ENCODE measurements at regions not wholly inside any gene's neighbourhood (a gene's known extent, or its start where the extent isn't known, plus 50 kb on each side); places are given as distances from the start of the nearest gene placed in this dataset.

DNA sequence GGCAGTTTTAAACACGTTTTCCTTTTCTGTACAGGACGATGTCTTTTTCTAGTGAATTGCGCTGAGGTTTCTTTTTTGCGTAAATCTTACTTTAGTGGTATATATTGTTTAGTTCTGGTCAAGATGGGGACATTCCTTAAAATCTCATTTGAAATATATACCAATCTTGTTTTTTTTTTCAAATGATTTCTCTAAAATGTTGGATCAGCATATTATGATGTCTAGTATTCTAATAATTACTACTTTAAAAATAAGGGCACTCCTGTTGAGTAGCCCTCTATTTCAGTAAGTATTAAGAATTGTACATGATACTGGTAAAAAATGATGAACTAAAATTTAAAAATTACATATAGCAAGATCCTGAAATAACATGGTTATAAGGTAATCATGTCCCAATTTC lies 224.1 kb upstream of the ARHGAP24 start:
- Histone ChIP-seq H3K27ac (ENCODE audit: low read length) (no peak overlapping the region), H4K20me1 (ENCODE audit: insufficient read depth, low read length) (no peaks in the 10 kb centered on the region), H3K4me1 (ENCODE audit: low read length) (no peaks in the 10 kb centered on the region), H3K36me3 (replicated peaks; ENCODE audit: insufficient read depth, low read length) (no peaks in the 10 kb centered on the region), H3K9me2 (replicated peaks; ENCODE audit: insufficient read depth, low read length) (no peaks in the 10 kb centered on the region), H3K27me3 (replicated peaks; ENCODE audit: insufficient read depth, low read length) (no peaks in the 10 kb centered on the region), H3K79me2 (ENCODE audit: low read length) (no peaks in the 10 kb centered on the region), H3K4me2 (ENCODE audit: low read depth, low read length) (no peak overlapping the region), H3K4me3 (ENCODE audit: low read length) (no peak overlapping the region), H3F3A (ENCODE audit: insufficient read depth, low read length) (no peaks in the 10 kb centered on the region), H2AFZ (ENCODE audit: low read length) (no peak overlapping the region), H3K9ac (ENCODE audit: low read length) (no peak overlapping the region), H3K9me3 (replicated peaks; ENCODE audit: insufficient read depth, low read length) (no peaks in the 10 kb centered on the region; the same call in 1 of the 2 replicates)
- TF ChIP-seq EZH2phosphoT487 (IDR thresholded peaks at IDR 0.05; ENCODE audit: low read length) (no peak), EZH2 (optimal IDR thresholded peaks at IDR 0.05; ENCODE audit: low read depth, low read length) (no peak)
- TF ChIP-seq, protein P1, sequence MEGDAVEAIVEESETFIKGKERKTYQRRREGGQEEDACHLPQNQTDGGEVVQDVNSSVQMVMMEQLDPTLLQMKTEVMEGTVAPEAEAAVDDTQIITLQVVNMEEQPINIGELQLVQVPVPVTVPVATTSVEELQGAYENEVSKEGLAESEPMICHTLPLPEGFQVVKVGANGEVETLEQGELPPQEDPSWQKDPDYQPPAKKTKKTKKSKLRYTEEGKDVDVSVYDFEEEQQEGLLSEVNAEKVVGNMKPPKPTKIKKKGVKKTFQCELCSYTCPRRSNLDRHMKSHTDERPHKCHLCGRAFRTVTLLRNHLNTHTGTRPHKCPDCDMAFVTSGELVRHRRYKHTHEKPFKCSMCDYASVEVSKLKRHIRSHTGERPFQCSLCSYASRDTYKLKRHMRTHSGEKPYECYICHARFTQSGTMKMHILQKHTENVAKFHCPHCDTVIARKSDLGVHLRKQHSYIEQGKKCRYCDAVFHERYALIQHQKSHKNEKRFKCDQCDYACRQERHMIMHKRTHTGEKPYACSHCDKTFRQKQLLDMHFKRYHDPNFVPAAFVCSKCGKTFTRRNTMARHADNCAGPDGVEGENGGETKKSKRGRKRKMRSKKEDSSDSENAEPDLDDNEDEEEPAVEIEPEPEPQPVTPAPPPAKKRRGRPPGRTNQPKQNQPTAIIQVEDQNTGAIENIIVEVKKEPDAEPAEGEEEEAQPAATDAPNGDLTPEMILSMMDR (IDR thresholded peaks at IDR 0.05; ENCODE audit: low read length): no peak
- no peak for DNase-seq

DNA sequence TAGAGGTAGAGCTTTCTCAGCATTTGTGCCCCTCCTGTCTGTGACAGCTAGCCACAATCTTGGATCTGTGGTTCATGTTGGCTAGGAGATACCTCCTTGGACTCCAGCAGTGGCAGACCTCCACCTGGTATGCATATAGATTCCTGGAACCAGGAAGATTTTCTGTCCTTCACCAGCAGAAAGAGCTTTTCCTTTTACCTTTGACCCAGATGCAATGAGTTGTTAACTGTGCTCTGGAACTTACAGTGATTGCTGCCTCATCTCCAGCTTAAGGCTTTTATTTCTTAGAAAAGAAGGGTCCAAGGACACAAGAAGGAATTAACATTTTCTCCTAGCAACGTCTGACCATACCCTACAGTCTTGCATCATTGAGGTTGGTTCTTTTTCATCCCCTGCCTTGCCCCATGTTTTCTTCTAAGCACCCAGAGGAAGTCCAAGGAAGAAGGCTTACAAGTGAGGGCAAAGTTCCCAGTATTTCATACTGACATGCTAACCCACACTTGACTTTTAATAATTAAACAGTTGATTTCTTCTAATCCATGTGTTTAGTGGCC lies 217.1 kb upstream of the ARHGAP24 start:
- Histone ChIP-seq H3K36me3 (replicated peaks; ENCODE audit: insufficient read depth, low read length) (no peaks in the 10 kb centered on the region), H2AFZ (ENCODE audit: low read length) (no peak overlapping the region), H3K9ac (ENCODE audit: low read length) (no peak overlapping the region), H3K27ac (ENCODE audit: low read length) (no peak overlapping the region), H3K27me3 (replicated peaks; ENCODE audit: insufficient read depth, low read length) (no peaks in the 10 kb centered on the region), H3K4me1 (ENCODE audit: low read length) (no peaks in the 10 kb centered on the region), H3F3A (ENCODE audit: insufficient read depth, low read length) (no peaks in the 10 kb centered on the region), H3K9me3 (replicated peaks; ENCODE audit: insufficient read depth, low read length) (no peaks in the 10 kb centered on the region), H3K4me3 (ENCODE audit: low read length) (no peak overlapping the region), H3K4me2 (ENCODE audit: low read depth, low read length) (no peak overlapping the region), H4K20me1 (ENCODE audit: insufficient read depth, low read length) (no peaks in the 10 kb centered on the region), H3K79me2 (ENCODE audit: low read length) (no peaks in the 10 kb centered on the region), H3K9me2 (replicated peaks; ENCODE audit: insufficient read depth, low read length) (no peaks in the 10 kb centered on the region)
- TF ChIP-seq EZH2 (optimal IDR thresholded peaks at IDR 0.05; ENCODE audit: low read depth, low read length) (no peak), EZH2phosphoT487 (IDR thresholded peaks at IDR 0.05; ENCODE audit: low read length) (no peak)
- TF ChIP-seq, protein P1 (IDR thresholded peaks at IDR 0.05; ENCODE audit: low read length): no peak
- no peak for DNase-seq

DNA sequence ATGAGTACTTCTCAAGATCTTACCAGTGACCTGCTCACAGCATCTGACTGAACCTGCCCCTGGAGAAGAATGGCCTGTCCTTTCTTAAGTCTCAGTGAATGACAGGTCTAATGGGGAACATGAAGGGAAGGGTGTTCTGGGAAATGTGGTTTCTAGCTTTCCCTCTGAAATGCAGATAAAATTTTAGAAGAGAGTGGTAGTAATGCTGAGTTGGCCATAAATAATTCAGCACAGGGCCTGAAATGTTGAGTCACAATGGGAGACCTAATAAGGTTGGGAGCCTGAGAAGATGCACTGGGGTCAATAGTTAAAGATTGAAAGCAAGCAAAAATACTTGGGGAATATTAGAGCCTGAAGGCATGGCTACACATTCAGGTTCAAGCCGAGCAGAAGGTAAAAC lies 214.9 kb upstream of the ARHGAP24 start:
- Histone ChIP-seq H3K4me2 (ENCODE audit: low read depth, low read length) (no peak overlapping the region), H3K36me3 (replicated peaks; ENCODE audit: insufficient read depth, low read length) (no peaks in the 10 kb centered on the region), H2AFZ (ENCODE audit: low read length) (no peak overlapping the region), H4K20me1 (ENCODE audit: insufficient read depth, low read length) (no peaks in the 10 kb centered on the region), H3K4me1 (ENCODE audit: low read length) (no peaks in the 10 kb centered on the region), H3K9ac (ENCODE audit: low read length) (no peak overlapping the region), H3K9me2 (replicated peaks; ENCODE audit: insufficient read depth, low read length) (no peaks in the 10 kb centered on the region), H3K79me2 (ENCODE audit: low read length) (no peaks in the 10 kb centered on the region), H3K4me3 (ENCODE audit: low read length) (no peak overlapping the region), H3F3A (ENCODE audit: insufficient read depth, low read length) (no peaks in the 10 kb centered on the region), H3K27me3 (replicated peaks; ENCODE audit: insufficient read depth, low read length) (no peaks in the 10 kb centered on the region), H3K27ac (ENCODE audit: low read length) (no peak overlapping the region), H3K9me3 (replicated peaks; ENCODE audit: insufficient read depth, low read length) (no peaks in the 10 kb centered on the region)
- DNase-seq: no peak
- TF ChIP-seq EZH2phosphoT487 (IDR thresholded peaks at IDR 0.05; ENCODE audit: low read length): no peak
- no peak for TF ChIP-seq EZH2 (optimal IDR thresholded peaks at IDR 0.05; ENCODE audit: low read depth, low read length)
- TF ChIP-seq, protein P1 (IDR thresholded peaks at IDR 0.05; ENCODE audit: low read length): no peak
